IMR-90 (cell line): ENCODE measurements at regions not wholly inside any gene's neighbourhood (a gene's known extent, or its start where the extent isn't known, plus 50 kb on each side); places are given as distances from the start of the nearest gene placed in this dataset.
"Not testable (repeated sequence)": the region's sequence is repeated elsewhere in the genome, so short reads cannot be mapped to it uniquely, and the experiment has no call there.

ENCODE experiments used
- ATAC-seq: fragments of 200-7000 bp; cut with Tn5 transposase; 2 replicates; pipeline ENCODE4 v1.9.1; 2020; ENCODE audit warnings: low read depth, mild to moderate bottlenecking, moderate library complexity
- BruUV-seq: library from RNA; stranded (reverse); fragments of 400-500 nt; replicated peaks from 2 replicates; lab custom pipeline; 2021; lab: Mats Ljungman, UMichigan
- CTCF ChIA-PET: fragments of 300-600 bp; formaldehyde crosslinking; extraction: SDS; loops from one replicate; lab custom pipeline; 2021; ENCODE audit warnings: antibody characterized with exemption; lab: Yijun Ruan, JAX
- POLR2A ChIA-PET: fragments of 300-600 bp; sonication (Branson Sonifier 250); formaldehyde crosslinking; loops from one replicate; lab custom pipeline; 2022; ENCODE audit warnings: antibody characterized with exemption; ENCODE audit not compliant: unreplicated experiment; lab: Charles Lee
- DNase-seq: peaks from one replicate; pipeline ENCODE4 v3.0.0; 2013
- H2AFZ ChIP-seq: replicated peaks from 2 replicates; pipeline ENCODE3; 2013; ENCODE audit warnings: low read length, mild to moderate bottlenecking; ENCODE audit not compliant: poor library complexity
- H2AK5ac ChIP-seq: 2 replicates; pipeline ENCODE4 v1.6.1; 2013; ENCODE audit warnings: low read depth, low read length, inconsistent platforms
- H2AK9ac ChIP-seq: replicated peaks from 2 replicates; pipeline ENCODE3; 2013; ENCODE audit warnings: mild to moderate bottlenecking, low read depth, low read length, moderate library complexity; ENCODE audit not compliant: poor library complexity
- H2BK120ac ChIP-seq: 2 replicates; pipeline ENCODE4 v1.6.1; 2013; ENCODE audit warnings: low read depth, low read length, inconsistent platforms
- H2BK15ac ChIP-seq: 3 replicates; pipeline ENCODE4 v1.6.1; 2013; ENCODE audit warnings: low read depth, low read length, inconsistent platforms
- H2BK20ac ChIP-seq: 2 replicates; pipeline ENCODE4 v1.6.1; 2013; ENCODE audit warnings: low read depth, mild to moderate bottlenecking, inconsistent platforms, low read length, moderate library complexity
- H2BK5ac ChIP-seq: 2 replicates; pipeline ENCODE4 v1.6.1; 2013; ENCODE audit warnings: mild to moderate bottlenecking, low read depth, low read length, inconsistent platforms; ENCODE audit not compliant: poor library complexity, severe bottlenecking
- H3K14ac ChIP-seq: replicated peaks from 2 replicates; pipeline ENCODE4 v1.6.1; 2013; ENCODE audit warnings: low read depth, low read length, inconsistent platforms
- H3K18ac ChIP-seq: 2 replicates; pipeline ENCODE4 v1.6.1; 2013; ENCODE audit warnings: low read depth, low read length, control low read depth
- H3K23ac ChIP-seq: 2 replicates; pipeline ENCODE4 v1.6.1; 2013; ENCODE audit warnings: low read depth, low read length, inconsistent platforms
- H3K27ac ChIP-seq: 2 replicates; pipeline ENCODE4 v1.5.1; 2013; ENCODE audit warnings: mild to moderate bottlenecking, control low read depth, low read length; ENCODE audit not compliant: insufficient read depth
- H3K27me3 ChIP-seq: 2 replicates; pipeline ENCODE4 v1.6.1; 2013; ENCODE audit warnings: low read length; ENCODE audit not compliant: control insufficient read depth, insufficient read depth
- H3K36me3 ChIP-seq: 2 replicates; pipeline ENCODE4 v1.6.1; 2013; ENCODE audit warnings: low read length, mixed read lengths; ENCODE audit not compliant: control insufficient read depth, insufficient read depth
- H3K4ac ChIP-seq: 2 replicates; pipeline ENCODE4 v1.6.1; 2013; ENCODE audit warnings: low read depth, low read length, inconsistent platforms
- H3K4me1 ChIP-seq: 2 replicates; pipeline ENCODE4 v1.6.1; 2013; ENCODE audit warnings: low read length, mixed read lengths; ENCODE audit not compliant: control insufficient read depth, insufficient read depth
- H3K4me2 ChIP-seq: 2 replicates; pipeline ENCODE4 v1.6.1; 2013; ENCODE audit warnings: low read depth, mild to moderate bottlenecking, control low read depth, low read length, moderate library complexity
- H3K4me3 ChIP-seq: 2 replicates; pipeline ENCODE4 v1.5.1; 2013; ENCODE audit warnings: low read depth, mild to moderate bottlenecking, control low read depth, low read length, moderate library complexity; ENCODE audit not compliant: insufficient read depth
- H3K56ac ChIP-seq: 2 replicates; pipeline ENCODE4 v1.6.1; 2013; ENCODE audit warnings: low read length, inconsistent platforms; ENCODE audit not compliant: insufficient read depth; ENCODE audit errors: extremely low read depth
- H3K79me1 ChIP-seq, 2 experiments: 2 replicates each; pipeline ENCODE4 v1.6.1; 2013; ENCODE audit warnings: low read length in 2 of 2, inconsistent platforms in 1 of 2, low read depth in 1 of 2
- H3K9ac ChIP-seq: 2 replicates; pipeline ENCODE4 v1.6.1; 2013; ENCODE audit warnings: low read depth, low read length, control low read depth
- H3K9me1 ChIP-seq: 2 replicates; pipeline ENCODE4 v1.6.1; 2013; ENCODE audit warnings: low read length, inconsistent platforms; ENCODE audit not compliant: insufficient read depth
- H3K9me3 ChIP-seq: 2 replicates; pipeline ENCODE4 v1.6.1; 2013; ENCODE audit warnings: low read length; ENCODE audit not compliant: control insufficient read depth, insufficient read depth
- H4K20me1 ChIP-seq: 2 replicates; pipeline ENCODE4 v1.6.1; 2013; ENCODE audit warnings: low read length, inconsistent platforms; ENCODE audit not compliant: insufficient read depth
- H4K5ac ChIP-seq: 2 replicates; pipeline ENCODE4 v1.6.1; 2013; ENCODE audit warnings: mild to moderate bottlenecking, low read depth, low read length, control low read depth
- H4K8ac ChIP-seq, 2 experiments: 2 replicates each; pipeline ENCODE4 v1.6.1; 2013; ENCODE audit warnings: low read depth in 2 of 2, low read length in 2 of 2, control low read depth in 1 of 2, inconsistent platforms in 1 of 2
- H4K91ac ChIP-seq: 2 replicates; pipeline ENCODE4 v1.6.1; 2013; ENCODE audit warnings: low read depth, low read length, inconsistent platforms; ENCODE audit not compliant: insufficient read depth
- WGBS, 2 experiments: methylation state at CpG; one replicate each; pipeline versions ENCODE4 v1.1.5 to v1.1.7; 2013; ENCODE audit warnings: missing lambda C conversion rate in 2 of 2; ENCODE audit not compliant: insufficient read length in 1 of 2; ENCODE audit errors: extremely low coverage in 2 of 2; 5-methylcytosine and 5-hydroxymethylcytosine counted together
- dilution Hi-C: fragments of 300-500 bp; cut with HindIII; formaldehyde crosslinking; loops from one replicate; pipeline ENCODE4 v1.14.3; 2018; ENCODE audit warnings: low sequenced_read_pairs; ENCODE audit not compliant: unreplicated experiment
- in situ Hi-C: fragments of 300-500 bp; cut with MboI; formaldehyde crosslinking; loops from 3 replicates; pipeline ENCODE4 v1.14.3; 2019; ENCODE audit warnings: low sequenced_read_pairs, inconsistent platforms, mixed read lengths
- intact Hi-C: fragments of 100-400 bp; cut with micrococcal nuclease; formaldehyde crosslinking; loops from 2 replicates; pipeline ENCODE4 v1.10.0; 2022

GRCh38 chr2:37755961-37756559 lies 84.6 kb upstream of the CDC42EP3 start:
- H3K4me2 ChIP-seq, BruUV-seq, ATAC-seq, H3K27me3 ChIP-seq, H2BK5ac ChIP-seq, H3K4ac ChIP-seq, H4K5ac ChIP-seq, H4K8ac ChIP-seq, POLR2A ChIA-PET, H3K23ac ChIP-seq, DNase-seq, H2BK120ac ChIP-seq, H3K4me1 ChIP-seq, H3K9ac ChIP-seq, intact Hi-C loops, H2AK9ac ChIP-seq, H3K27ac ChIP-seq, H2BK15ac ChIP-seq, H3K14ac ChIP-seq, H3K79me1 ChIP-seq, in situ Hi-C loops, dilution Hi-C loops, H3K9me3 ChIP-seq, H2AFZ ChIP-seq, H2BK20ac ChIP-seq, H4K20me1 ChIP-seq, H2AK5ac ChIP-seq, H3K9me1 ChIP-seq, H4K91ac ChIP-seq, H3K36me3 ChIP-seq, H3K4me3 ChIP-seq, H3K18ac ChIP-seq, H3K56ac ChIP-seq: not testable (repeated sequence)
- CTCF ChIA-PET, result interaction anchor here (0.8 to 1.6 kb wide), 2 partner anchors 11 to 17 kb away, joined by 3 read pairs; no protein-coding TSS in a partner anchor
- WGBS, 2 experiments, result 100% methylated on average over 1 of the region's 1 CpG; no CpG with 5 or more reads in 1 of the 2 experiments

- H3K9me3 ChIP-seq, H4K8ac ChIP-seq, dilution Hi-C loops, H3K36me3 ChIP-seq, H3K56ac ChIP-seq, DNase-seq, H2AK5ac ChIP-seq, H3K9ac ChIP-seq, H4K20me1 ChIP-seq, H3K79me1 ChIP-seq, H2AK9ac ChIP-seq, ATAC-seq, H3K27ac ChIP-seq, H3K4me2 ChIP-seq, H3K4ac ChIP-seq, H2BK20ac ChIP-seq, H3K14ac ChIP-seq, in situ Hi-C loops, H2AFZ ChIP-seq, POLR2A ChIA-PET, H2BK15ac ChIP-seq, H3K9me1 ChIP-seq, H3K4me1 ChIP-seq, H3K27me3 ChIP-seq, H2BK5ac ChIP-seq, H4K5ac ChIP-seq, H4K91ac ChIP-seq, intact Hi-C loops, BruUV-seq, H3K23ac ChIP-seq, H2BK120ac ChIP-seq, H3K18ac ChIP-seq, H3K4me3 ChIP-seq: not testable (repeated sequence)
- CTCF ChIA-PET, result interaction anchor here (0.6 kb wide), 1 partner anchor 19 kb away, joined by 3 read pairs; no protein-coding TSS in a partner anchor
Observed at GRCh38 chr2:37757456-37757855, 86.0 kb upstream of the CDC42EP3 start.
